ENCODE measurements at regions not wholly inside any gene's neighbourhood (a gene's known extent, or its start where the extent isn't known, plus 50 kb on each side); places are given as distances from the start of the nearest gene placed in this dataset.

GRCh38 chr21:18950045-18950740 lies 546.6 kb upstream of the TMPRSS15 start:
- intact Hi-C loops (cut with DNase I): no loop called here
- peak in 1 of 4 donors; percentile 8 for DNase-seq

GRCh38 chr21:18951271-18952038 lies 547.9 kb upstream of the TMPRSS15 start:
- H3K9me3 ChIP-seq: no peaks in the 10 kb centered on the region
- intact Hi-C loops (cut with DNase I): no loop called here
- no peak overlapping the region for H3K27ac ChIP-seq
- no peak overlapping the region for H3K4me3 ChIP-seq
- no peaks in the 10 kb centered on the region for H3K4me1 ChIP-seq
- H3K36me3 ChIP-seq: no peaks in the 10 kb centered on the region
- DNase-seq: peak in 3 of 4 donors; percentile 2 to 33 (median 13)
- peak; percentile 56 for ATAC-seq
- peak; percentile 18 to 26 for TF ChIP-seq CTCF (IDR thresholded peaks at IDR 0.05)
- H3K27me3 ChIP-seq: no peaks in the 10 kb centered on the region

More at GRCh38 chr21:18950045-18950740, 546.6 kb upstream of the TMPRSS15 start:
- no peaks in the 10 kb centered on the region for H3K4me1 ChIP-seq
- TF ChIP-seq CTCF (IDR thresholded peaks at IDR 0.05): no peak
- no peak for ATAC-seq
- H3K27ac ChIP-seq: no peak overlapping the region
- H3K4me3 ChIP-seq: no peak overlapping the region
- no peaks in the 10 kb centered on the region for H3K27me3 ChIP-seq
- H3K9me3 ChIP-seq: no peaks in the 10 kb centered on the region
- no peaks in the 10 kb centered on the region for H3K36me3 ChIP-seq

GRCh38 chr21:18954441-18954844 lies 550.9 kb upstream of the TMPRSS15 start:
- Histone ChIP-seq H3K36me3 (no peaks in the 10 kb centered on the region), H3K4me3 (no peak overlapping the region), H3K27me3 (no peaks in the 10 kb centered on the region), H3K4me1 (no peaks in the 10 kb centered on the region), H3K27ac (no peak overlapping the region), H3K9me3 (no peaks in the 10 kb centered on the region)
- DNase-seq (no peak), ATAC-seq (no peak)
- intact Hi-C loops (cut with DNase I): no loop called here
- TF ChIP-seq CTCF (IDR thresholded peaks at IDR 0.05): no peak

GRCh38 chr21:18959817-18960216 lies 556.2 kb upstream of the TMPRSS15 start:
- Histone ChIP-seq H3K36me3 (no peaks in the 10 kb centered on the region), H3K9me3 (no peaks in the 10 kb centered on the region), H3K27ac (no peak overlapping the region), H3K4me1 (no peaks in the 10 kb centered on the region), H3K27me3 (no peaks in the 10 kb centered on the region), H3K4me3 (no peak overlapping the region)
- DNase-seq (no peak), ATAC-seq (no peak)
- intact Hi-C loops (cut with DNase I): no loop called here
- no peak for TF ChIP-seq CTCF (IDR thresholded peaks at IDR 0.05)

GRCh38 chr21:18960306-18960705 lies 556.7 kb upstream of the TMPRSS15 start:
- intact Hi-C loops (cut with DNase I): no loop called here
- no peaks in the 10 kb centered on the region for H3K9me3 ChIP-seq
- no peaks in the 10 kb centered on the region for H3K36me3 ChIP-seq
- no peak overlapping the region for H3K4me3 ChIP-seq
- TF ChIP-seq CTCF (IDR thresholded peaks at IDR 0.05): no peak
- H3K27ac ChIP-seq: no peak overlapping the region
- no peaks in the 10 kb centered on the region for H3K4me1 ChIP-seq
- DNase-seq: no peak
- H3K27me3 ChIP-seq: no peaks in the 10 kb centered on the region
- ATAC-seq: no peak

Data from left lung (tissue), 4 donors.